IPS-NIHi7 (cell line): ENCODE measurements at regions not wholly inside any gene's neighbourhood (a gene's known extent, or its start where the extent isn't known, plus 50 kb on each side); places are given as distances from the start of the nearest gene placed in this dataset.
A peak's percentile ranks its signal among the peaks of the same experiment; 100 is the strongest.
"Not testable (repeated sequence)": the region's sequence is repeated elsewhere in the genome, so short reads cannot be mapped to it uniquely, and the experiment has no call there.

Experiments used
- DNase-seq: peaks from one replicate; pipeline ENCODE4 v3.0.0; 2012; ENCODE audit warnings: mixed read lengths; ENCODE audit errors: extremely low spot score

- peak; percentile 45 for DNase-seq
Measured at GRCh38 chr4:81724925-81725329, 253.2 kb upstream of the RASGEF1B start.

DNA sequence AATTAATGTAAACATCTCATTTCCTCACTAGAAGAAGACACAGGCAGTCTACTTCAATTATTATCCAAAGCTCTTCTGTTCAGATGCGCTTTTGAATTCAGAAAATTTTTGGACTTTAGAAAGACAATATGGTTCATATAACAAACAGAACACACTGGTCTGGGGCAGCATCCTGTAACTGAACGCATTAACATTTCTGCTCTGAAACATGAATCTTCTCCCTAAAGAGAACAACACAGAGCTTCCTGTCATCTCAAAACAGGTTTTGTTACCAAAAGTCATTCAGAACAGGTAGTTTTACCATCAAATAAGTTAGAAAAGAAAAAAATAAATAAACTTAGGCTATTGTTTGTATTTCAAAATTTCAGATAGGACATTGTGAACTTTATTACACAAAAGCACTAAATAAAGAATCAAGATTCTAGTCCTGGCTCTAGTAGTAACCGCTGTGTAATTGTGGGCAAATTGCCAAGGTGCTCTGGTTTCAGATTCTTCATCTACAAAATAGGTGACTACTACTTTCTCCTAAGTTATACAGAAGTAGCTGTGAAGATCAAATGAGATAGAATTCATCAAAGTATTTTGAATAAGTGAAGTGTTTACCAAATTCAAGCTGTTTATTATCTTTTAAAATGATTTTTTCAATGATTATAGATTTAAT, 252.3 kb upstream of the RASGEF1B start:
- no peak for DNase-seq

GRCh38 chr4:81723019-81723884, 251.5 kb upstream of the RASGEF1B start:
- DNase-seq, result no peak

- no peak for DNase-seq
Measured at GRCh38 chr4:81722290-81722851, 250.7 kb upstream of the RASGEF1B start.

DNA sequence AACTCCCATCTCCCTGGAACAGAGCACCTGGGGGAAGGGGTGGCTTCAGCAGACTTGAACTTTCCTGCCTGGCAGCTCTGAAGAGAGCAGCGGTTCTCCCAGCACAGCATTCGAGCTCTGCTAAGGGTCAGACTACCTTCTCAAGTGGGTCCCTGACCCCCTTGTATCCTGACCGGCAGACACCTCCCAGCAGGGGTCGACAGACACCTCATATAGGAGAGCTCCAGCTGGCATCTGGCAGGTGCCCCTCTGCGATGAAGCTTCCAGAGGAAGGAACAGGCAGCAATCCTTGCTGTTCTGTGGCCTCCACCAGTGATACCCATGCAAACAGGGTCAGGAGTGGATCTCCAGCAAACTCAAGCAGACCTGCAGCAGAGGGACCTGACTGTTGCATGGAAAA, 244.1 kb upstream of the RASGEF1B start:
- no peak for DNase-seq

DNA sequence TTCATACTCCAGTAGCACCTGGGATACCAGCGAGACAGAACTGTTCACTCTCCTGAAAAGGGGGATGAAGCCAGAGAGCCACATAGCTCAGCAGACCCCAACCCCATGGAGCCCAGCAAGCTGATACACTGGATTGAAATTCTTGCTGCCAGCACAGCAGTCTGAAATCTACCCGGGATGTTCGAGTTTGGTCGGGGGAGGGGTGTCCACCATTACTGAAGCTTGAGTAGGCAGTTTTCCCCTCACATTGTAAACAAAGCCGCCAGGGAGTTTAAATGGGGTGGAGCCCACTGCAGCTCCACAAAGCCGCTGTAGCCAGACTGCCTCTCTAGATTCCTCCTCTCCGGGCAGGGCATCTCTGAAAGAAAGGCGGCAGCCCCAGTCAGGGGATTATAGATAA, 243.7 kb upstream of the RASGEF1B start:
- DNase-seq, result not testable (repeated sequence)

DNA sequence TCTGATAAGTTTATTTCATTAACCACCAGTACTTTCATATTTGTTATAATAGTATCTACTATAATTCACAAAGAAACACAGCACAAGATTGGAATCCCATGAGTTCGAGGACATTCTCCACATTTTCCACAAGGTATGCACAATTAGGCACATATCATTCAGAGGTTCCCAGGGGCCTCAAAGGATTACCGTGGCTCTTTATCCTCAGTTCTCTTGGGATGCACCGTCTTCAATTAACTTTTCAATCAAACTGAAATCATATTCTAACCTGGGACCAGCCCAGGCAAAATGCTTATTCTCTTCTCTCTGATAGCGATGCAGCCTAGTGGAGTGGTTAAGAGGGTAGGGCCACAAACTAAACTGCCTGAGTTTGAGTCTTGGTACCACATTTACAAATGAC, 242.6 kb upstream of the RASGEF1B start:
- DNase-seq, result no peak

DNA sequence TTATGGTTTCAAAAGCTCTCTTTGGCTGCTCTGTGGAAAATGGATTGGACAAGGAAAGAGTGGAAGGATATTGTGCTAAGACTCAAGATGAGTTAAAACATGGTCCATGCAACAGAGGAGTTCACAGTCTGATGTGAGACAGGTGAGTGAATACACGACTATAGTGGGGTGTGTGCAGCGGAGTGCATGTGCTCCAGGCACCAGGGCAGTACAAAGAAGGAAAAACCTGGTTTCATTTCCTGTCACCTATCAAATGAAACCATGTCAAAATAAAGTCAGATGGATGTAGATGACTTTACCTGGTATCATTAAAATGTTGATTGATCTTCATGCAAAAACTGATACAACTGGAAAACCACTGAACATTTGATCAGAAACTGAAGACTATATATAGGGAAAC, 241.0 kb upstream of the RASGEF1B start:
- DNase-seq, result no peak

DNA sequence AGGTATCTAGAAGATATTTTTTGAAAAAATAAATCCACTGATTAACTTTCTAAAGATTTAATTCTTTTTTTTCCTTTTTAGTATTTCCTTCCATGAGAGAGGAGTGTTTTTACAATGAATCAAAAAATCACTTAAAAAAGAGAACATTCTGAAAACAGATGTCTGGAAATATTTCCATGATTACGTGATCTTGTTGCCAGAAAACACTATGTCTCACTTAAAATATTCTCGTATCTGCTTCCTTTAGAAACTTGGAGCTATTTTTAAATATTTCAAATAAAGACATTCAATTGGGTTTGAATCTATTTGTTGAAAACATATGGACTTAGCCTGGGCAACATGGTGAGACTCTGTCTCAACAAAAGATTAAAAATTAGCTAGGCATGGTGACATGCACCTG, 232.8 kb upstream of the RASGEF1B start:
- DNase-seq, result no peak

- no peak for DNase-seq
Measured at GRCh38 chr4:81700189-81700588, 228.5 kb upstream of the RASGEF1B start.

DNA sequence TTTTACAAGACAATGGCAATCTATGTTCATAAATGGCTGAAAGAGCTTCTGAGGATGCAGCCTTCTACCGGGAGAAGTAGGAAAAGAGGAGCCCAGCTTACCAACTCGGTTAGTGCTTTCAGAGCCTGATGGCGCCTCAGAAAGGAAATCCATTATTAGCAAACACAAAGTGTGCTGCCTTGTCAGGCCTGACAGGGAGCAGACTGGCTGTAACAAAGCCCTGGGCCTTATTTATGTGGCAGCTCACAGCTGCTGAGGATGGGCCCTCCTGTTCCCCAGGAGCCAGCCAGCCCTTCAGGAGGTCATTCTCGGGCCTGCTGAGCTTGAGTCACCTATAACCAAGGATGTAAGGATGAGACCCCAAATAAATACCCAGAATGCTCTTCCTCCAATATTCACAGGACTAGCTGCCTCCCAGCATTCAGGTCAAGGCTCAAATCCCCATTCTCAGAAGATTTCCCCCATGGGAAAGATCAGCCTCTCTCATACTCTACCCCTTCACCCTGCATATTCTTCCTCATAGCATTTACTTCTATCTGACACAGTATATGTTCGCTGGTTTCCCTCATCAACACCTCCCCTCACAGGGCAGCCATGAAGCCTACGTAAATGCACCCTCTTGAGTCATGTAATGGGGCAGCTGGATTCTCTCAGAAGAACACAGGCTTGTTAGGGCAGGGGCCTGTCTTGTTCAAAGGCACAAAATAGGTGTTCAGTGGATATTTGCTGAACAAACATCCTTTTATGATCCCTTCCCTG, 227.0 kb upstream of the RASGEF1B start:
- no peak for DNase-seq

DNA sequence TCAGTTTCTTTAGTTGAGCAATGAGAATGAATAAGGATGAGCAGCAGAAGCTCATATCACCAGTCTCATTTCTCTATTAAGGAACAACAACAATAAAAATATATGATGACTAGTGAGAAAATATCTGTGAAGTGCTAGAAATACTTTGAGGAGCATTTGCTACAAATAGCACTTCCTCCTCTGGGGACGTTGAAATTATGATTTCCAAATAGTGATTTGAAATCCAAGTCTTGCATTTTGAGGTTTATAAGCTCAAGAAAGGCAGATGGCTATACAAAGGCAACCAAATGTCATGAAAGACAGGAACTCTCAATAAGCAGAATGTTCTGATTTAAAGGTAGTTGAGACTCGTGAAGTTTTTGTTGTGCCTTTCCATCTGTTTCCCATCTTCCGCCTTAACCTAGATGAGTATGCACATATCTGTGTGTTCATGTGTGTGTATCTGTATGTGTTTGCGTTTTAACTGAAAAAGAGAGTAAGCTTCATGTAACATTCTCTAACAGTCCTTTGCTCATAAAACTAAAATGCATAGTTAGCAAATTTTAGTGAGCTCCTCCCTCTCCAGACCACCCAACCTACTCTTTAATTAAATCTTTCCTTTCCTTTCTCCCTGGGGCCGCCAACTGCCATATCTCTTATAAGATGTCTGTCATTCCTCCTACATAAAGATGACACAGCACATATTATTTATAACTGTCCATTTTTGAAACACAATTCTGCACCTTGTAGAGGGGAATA, 222.6 kb upstream of the RASGEF1B start:
- no peak for DNase-seq

DNA sequence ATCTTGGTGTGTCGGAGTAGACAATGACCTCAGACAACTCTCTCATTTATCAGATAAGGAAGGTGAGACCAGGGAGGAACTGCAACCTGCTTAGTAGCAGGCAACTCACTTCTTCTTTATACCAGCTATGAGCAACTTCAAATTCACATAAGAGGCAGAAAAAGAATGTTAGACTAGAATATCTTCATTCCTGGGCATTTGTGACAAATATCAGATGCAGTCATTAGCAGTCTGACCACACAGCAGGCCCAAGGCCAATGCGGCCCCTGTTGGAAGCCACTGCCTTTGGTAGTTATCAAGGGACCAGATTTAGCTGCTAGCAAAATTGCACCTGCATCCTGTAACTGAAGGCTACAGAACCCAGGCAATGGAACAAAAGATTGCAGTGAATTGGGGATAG, 219.2 kb upstream of the RASGEF1B start:
- DNase-seq, result no peak

DNA sequence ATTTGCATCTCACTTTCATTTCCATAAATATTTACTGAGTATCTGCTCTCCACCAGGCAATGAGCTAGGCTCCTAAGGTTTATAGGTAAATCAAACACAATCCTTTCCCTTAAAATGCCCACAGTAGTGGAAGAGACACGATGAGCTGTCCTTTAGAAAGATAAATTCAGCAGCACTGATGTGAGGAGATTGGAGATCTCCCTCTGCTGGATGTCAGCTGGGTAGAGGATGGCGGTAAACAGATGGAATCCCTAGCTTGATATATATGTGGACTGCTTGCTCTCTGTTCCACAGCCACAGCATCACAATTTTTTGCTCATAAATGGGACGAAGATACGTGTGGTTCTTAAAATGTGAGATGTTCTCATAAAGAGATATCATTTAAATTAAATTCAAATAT, 216.4 kb upstream of the RASGEF1B start:
- DNase-seq, result peak; percentile 42

- DNase-seq, result no peak
Measured at GRCh38 chr4:81687471-81687870, 215.8 kb upstream of the RASGEF1B start.

DNA sequence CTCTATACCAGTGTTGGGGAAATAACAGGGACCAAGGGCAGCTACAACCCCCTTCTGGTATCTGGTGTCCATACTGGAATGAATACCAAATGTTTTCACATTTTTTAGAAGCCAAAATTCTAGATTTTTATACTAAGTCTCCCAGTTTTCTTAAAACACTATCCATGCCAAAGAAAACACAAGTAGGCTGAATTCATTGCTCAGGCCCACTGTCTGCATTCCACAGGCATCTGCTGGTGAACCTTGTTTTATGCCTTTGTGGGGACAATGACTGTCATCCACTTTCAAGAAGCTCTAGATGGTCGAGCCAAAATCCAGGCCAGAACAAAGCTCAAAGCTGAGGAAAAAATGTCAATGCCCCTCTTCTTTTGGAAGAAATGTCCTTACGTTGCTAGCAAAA, 213.4 kb upstream of the RASGEF1B start:
- DNase-seq, result no peak

GRCh38 chr4:81684352-81684751, 212.6 kb upstream of the RASGEF1B start:
- DNase-seq, result no peak

GRCh38 chr4:81682492-81682891, 210.8 kb upstream of the RASGEF1B start:
- no peak for DNase-seq

DNA sequence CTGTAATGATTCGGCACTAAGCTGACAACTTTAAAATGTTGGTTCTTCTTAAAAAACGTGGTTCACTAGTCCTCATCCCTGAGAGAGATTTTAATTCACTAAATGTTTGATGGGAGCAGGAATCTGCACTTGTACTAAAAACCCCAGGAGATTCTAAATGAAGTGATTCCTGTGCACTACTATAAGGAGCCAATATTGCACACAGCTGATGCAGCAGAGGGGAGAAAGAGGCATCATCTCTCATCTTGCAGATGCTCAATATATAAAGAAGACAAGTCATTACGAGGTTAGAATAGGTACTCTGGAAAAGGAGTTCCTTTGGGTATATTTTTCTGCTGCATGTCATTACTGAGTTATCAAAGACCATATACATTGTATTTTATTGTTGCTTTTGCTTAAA, 207.6 kb upstream of the RASGEF1B start:
- DNase-seq, result no peak

- no peak for DNase-seq
Measured at GRCh38 chr4:81678801-81679200, 207.1 kb upstream of the RASGEF1B start.

DNA sequence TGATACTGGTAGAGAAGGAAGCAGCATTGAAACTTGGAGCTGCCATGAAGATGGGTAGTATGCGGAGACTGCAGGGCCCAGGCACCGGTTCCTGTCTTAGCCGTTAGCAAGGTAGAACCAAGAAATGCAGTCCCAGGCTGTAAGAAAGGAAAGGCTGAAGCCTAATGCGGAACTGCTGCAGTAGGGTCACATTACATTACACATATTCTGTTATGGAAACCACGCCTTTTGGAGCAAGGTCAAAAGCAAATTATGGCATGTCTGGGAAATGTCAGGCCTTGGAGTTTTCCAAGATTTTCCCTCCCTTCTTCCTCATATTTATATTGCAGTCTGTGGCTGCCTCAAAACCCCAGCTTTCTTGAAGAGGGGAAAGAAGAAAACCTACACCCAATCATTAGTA, 204.8 kb upstream of the RASGEF1B start:
- DNase-seq, result no peak
